Cardiac fibroblast (primary cell): ENCODE measurements at regions not wholly inside any gene's neighbourhood (a gene's known extent, or its start where the extent isn't known, plus 50 kb on each side); places are given as distances from the start of the nearest gene placed in this dataset.

Source experiments
- DNase-seq, 2 donors: peaks; one replicate each; pipeline versions ENCODE4 v3.0.0 to v3.0.0-alpha.2; 2010; ENCODE audit warnings: low read depth in 2 of 2
- H3K4me3 ChIP-seq, 2 donors: replicated peaks in 1 of 2; 1 replicate in 1 of 2; 2 replicates in 1 of 2; pipeline ENCODE4 v1.5.1; 2011; ENCODE audit warnings: low read depth in 2 of 2, low read length in 2 of 2, mild to moderate bottlenecking in 2 of 2, moderate library complexity in 1 of 2
- TF ChIP-seq, protein P1 (sequence below): IDR thresholded peaks from one replicate; pipeline ENCODE4 v1.5.1; 2011; ENCODE audit warnings: low read depth, mild to moderate bottlenecking, low read length, inconsistent platforms

DNA sequence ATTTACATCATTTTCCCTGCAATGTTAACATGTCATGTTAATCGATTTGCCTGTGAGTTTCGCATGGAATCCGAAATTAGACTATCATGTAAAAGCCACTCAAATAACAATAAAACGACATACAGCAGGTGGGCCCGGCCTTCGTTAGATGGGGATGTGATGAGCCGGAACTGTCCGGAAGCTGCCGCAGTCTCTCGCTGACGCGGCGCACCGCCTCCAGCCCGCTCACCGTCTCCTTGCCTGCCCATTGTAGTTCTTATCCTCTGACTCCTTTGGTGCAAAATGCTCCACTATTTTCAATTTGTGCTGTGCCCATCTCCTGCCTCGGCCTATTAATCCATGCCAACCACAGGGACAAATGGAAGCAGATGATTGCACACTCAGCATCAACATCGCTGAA is 877.5 kb upstream of the TENM3 start:
- no peak overlapping the region for H3K4me3 ChIP-seq
- no peak for DNase-seq
- TF ChIP-seq, protein P1, sequence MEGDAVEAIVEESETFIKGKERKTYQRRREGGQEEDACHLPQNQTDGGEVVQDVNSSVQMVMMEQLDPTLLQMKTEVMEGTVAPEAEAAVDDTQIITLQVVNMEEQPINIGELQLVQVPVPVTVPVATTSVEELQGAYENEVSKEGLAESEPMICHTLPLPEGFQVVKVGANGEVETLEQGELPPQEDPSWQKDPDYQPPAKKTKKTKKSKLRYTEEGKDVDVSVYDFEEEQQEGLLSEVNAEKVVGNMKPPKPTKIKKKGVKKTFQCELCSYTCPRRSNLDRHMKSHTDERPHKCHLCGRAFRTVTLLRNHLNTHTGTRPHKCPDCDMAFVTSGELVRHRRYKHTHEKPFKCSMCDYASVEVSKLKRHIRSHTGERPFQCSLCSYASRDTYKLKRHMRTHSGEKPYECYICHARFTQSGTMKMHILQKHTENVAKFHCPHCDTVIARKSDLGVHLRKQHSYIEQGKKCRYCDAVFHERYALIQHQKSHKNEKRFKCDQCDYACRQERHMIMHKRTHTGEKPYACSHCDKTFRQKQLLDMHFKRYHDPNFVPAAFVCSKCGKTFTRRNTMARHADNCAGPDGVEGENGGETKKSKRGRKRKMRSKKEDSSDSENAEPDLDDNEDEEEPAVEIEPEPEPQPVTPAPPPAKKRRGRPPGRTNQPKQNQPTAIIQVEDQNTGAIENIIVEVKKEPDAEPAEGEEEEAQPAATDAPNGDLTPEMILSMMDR, result no peak

DNA sequence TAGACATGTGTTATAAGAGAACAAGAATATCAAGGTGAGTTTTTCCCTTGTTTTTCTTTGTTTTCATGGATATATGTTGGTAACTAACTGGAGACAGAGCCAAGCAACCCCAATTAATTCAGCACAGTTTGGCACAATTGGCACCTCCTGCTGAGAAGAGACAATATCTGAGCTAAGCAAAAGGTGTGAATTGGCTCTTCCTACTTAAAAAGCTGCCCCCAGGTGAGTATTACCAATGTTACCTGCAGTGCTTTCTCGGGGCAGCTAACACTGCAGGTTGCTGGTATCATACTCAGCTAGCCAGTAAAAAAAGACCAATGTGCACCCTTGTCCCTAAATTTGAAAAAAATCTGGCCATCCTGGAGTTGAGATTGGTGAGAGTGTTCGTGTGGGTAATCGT is 871.2 kb upstream of the TENM3 start:
- TF ChIP-seq, protein P1, result no peak
- no peak overlapping the region for H3K4me3 ChIP-seq
- DNase-seq, result no peak

DNA sequence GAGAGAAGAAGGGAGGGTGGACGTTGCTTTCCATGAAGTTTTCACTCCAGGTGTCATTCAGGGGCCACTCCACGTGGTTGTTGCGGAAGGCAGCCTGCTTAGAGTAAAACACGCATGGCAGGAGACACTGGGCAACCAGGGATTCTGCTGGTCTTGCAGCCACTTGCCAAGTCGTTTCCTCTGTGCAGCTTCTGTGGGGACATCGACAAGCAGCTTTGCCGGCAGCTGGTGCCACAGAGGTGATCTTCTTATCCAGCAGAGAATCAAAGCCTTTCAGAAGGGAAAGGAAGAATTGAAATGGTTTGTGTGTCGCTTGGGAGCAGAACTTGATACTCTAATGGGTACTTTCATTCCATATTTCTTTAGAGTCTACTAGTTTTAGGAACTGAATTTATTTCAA is 867.1 kb upstream of the TENM3 start:
- no peak for DNase-seq
- H3K4me3 ChIP-seq, result no peak overlapping the region
- TF ChIP-seq, protein P1, result no peak

DNA sequence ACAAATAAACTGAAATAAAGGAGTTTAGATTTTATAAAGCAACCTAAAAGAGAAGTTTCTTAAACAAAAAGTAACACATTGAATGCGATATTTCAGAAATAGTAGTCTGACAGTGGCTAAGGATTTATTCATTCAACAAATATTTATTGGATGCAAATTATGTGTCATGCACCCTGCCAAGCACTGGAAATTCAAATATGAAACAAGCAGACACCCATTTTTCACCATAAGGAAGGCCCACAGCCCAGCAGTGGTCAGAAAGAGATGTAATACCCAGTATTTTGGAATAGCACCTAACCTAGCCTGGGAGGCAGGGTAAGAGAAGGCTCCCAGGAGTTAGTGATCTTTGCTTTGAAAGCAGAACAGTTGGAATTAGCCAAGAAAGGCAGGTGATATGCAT is 855.1 kb upstream of the TENM3 start:
- DNase-seq, result no peak
- TF ChIP-seq, protein P1, result no peak
- H3K4me3 ChIP-seq, result no peak overlapping the region

DNA sequence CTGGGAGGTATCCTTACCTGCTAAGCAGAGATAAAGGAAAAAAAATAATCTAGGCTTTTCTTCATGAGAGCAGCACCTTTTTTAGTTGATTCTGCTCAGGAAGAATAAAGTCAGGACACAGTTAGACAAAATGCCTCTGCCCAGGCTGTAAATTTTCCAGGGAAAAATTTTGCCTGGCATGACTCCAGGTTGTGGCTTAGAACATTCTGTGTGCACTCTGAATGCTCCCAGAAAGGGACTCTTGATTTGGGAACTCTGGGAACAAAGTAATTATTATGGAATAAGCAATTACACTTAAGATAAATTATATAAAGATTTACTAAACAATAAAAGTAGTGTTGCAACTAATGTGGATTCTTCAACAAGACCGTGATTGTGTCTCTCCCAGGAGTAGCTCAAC is 826.2 kb upstream of the TENM3 start:
- no peak for DNase-seq
- TF ChIP-seq, protein P1, result no peak
- H3K4me3 ChIP-seq, result no peak overlapping the region

DNA sequence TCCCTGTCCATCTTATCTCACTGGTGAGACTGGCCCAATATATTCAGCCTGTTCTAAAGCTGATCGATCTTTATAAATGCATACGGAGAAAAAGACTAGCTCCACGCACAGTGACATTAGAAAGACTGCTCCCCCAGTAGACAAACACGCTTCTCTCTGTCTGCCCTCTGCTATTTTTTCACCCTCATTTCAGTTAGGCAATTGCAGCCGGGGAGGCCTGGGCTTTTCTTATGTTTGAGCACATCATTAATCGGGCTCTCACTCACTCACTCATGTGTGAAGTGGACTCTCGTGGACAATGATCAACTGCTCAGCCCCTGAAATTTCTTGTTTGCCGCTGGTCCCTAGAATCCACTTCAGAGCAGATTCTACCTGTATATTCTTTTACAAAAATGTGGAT is 824.7 kb upstream of the TENM3 start:
- no peak overlapping the region for H3K4me3 ChIP-seq
- TF ChIP-seq, protein P1, result no peak
- DNase-seq, result no peak

DNA sequence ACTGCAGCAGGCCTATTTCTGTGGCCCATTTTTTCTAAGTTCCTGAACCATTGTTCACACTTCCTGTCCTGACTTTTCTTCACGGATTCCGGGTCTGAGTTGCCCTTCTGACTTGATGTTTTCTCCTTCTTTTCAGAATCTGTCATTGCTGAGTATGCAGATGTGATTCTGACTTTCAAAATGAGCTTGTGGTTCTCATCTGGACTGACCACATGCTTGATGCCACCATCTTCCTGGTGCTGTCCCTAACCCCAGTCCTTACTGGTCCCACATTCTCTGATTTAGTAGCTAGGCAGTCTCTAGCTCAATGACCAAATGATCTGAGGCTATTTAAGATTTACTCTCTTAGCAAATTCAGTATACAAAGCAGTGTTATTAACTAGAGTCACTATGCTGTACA is 822.3 kb upstream of the TENM3 start:
- TF ChIP-seq, protein P1, result no peak
- no peak for DNase-seq
- no peak overlapping the region for H3K4me3 ChIP-seq
